H1 (cell line): ENCODE measurements at regions not wholly inside any gene's neighbourhood (a gene's known extent, or its start where the extent isn't known, plus 50 kb on each side); places are given as distances from the start of the nearest gene placed in this dataset.

ENCODE experiments used
- CTCF ChIA-PET: fragments of 300-600 bp; sonication (Branson Sonifier 250); formaldehyde crosslinking; loops from one replicate; lab custom pipeline; 2021; ENCODE audit not compliant: partially characterized antibody; lab: Charles Lee
- POLR2A ChIA-PET: fragments of 300-600 bp; sonication (Branson Sonifier 250); formaldehyde crosslinking; loops from one replicate; lab custom pipeline; 2021; ENCODE audit warnings: inconsistent platforms; ENCODE audit not compliant: partially characterized antibody; lab: Charles Lee
- DNase-seq, 2 experiments: peaks; one replicate each; pipeline versions ENCODE4 v3.0.0 to v3.0.0-alpha.2; 2010 to 2022; ENCODE audit warnings: low spot score in 2 of 2, low read depth in 1 of 2, mixed read lengths in 1 of 2
- FAIRE-seq: peaks from 2 replicates; lab custom pipeline; 2011; peaks lifted over from hg19 to GRCh38; lab: Jason Lieb, UNC
- H2AFZ ChIP-seq: 2 replicates; pipeline ENCODE4 v1.8.1; 2012; ENCODE audit warnings: low read length, inconsistent platforms
- H2AK5ac ChIP-seq: 2 replicates; pipeline ENCODE4 v1.6.1; 2013; ENCODE audit warnings: low read depth, low read length
- H2BK120ac ChIP-seq: replicated peaks from 2 replicates; pipeline ENCODE3; 2013; ENCODE audit warnings: low read depth, low read length, inconsistent platforms
- H2BK12ac ChIP-seq: 2 replicates; pipeline ENCODE4 v1.6.1; 2013; ENCODE audit warnings: low read depth, low read length
- H2BK15ac ChIP-seq: 2 replicates; pipeline ENCODE4 v1.6.1; 2013; ENCODE audit warnings: low read length
- H2BK20ac ChIP-seq: 2 replicates; pipeline ENCODE4 v1.6.1; 2013; ENCODE audit warnings: low read length
- H2BK5ac ChIP-seq: 2 replicates; pipeline ENCODE4 v1.6.1; 2013; ENCODE audit warnings: low read depth, low read length
- H3K14ac ChIP-seq: 2 replicates; pipeline ENCODE4 v1.6.1; 2013; ENCODE audit warnings: inconsistent platforms; ENCODE audit not compliant: insufficient read length
- H3K18ac ChIP-seq: 2 replicates; pipeline ENCODE4 v1.6.1; 2013; ENCODE audit warnings: low read length; ENCODE audit errors: extremely low read depth
- H3K23ac ChIP-seq: 2 replicates; pipeline ENCODE4 v1.6.1; 2013; ENCODE audit warnings: inconsistent platforms; ENCODE audit not compliant: insufficient read length
- H3K23me2 ChIP-seq: 2 replicates; pipeline ENCODE4 v1.6.1; 2013; ENCODE audit warnings: low read depth, low read length
- H3K27ac ChIP-seq: 2 replicates; pipeline ENCODE4 v1.6.1; 2011; ENCODE audit warnings: low read depth, low read length, inconsistent platforms
- H3K27me3 ChIP-seq, 4 experiments: replicated peaks in 1 of 4; 1 replicate in 1 of 4; 2 replicates in 3 of 4; pipeline versions ENCODE4 v1.6.1 to v1.8.1; 2011 to 2013; ENCODE audit warnings: low read length in 3 of 4, mild to moderate bottlenecking in 3 of 4, inconsistent platforms in 2 of 4, mixed read lengths in 2 of 4, moderate library complexity in 1 of 4; ENCODE audit not compliant: control insufficient read depth in 3 of 4, insufficient read depth in 3 of 4; ENCODE audit errors: extremely low read depth in 1 of 4
- H3K36me3 ChIP-seq, 4 experiments: 2 replicates each; pipeline versions ENCODE4 v1.6.1 to v1.8.1; 2011 to 2013; ENCODE audit warnings: mild to moderate bottlenecking in 4 of 4, low read length in 3 of 4, moderate library complexity in 2 of 4, control low read depth in 1 of 4, inconsistent platforms in 1 of 4; ENCODE audit not compliant: insufficient read depth in 4 of 4, control insufficient read depth in 2 of 4
- H3K4ac ChIP-seq: replicated peaks from 2 replicates; pipeline ENCODE3; 2013; ENCODE audit warnings: low read length, low read depth, mixed read lengths, inconsistent platforms; ENCODE audit not compliant: insufficient read length
- H3K4me1 ChIP-seq, 4 experiments: replicated peaks in 1 of 4; 1 replicate in 1 of 4; 2 replicates in 3 of 4; pipeline versions ENCODE4 v1.6.1 to v1.8.1; 2011 to 2013; ENCODE audit warnings: low read length in 3 of 4, inconsistent platforms in 2 of 4, mixed read lengths in 1 of 4; ENCODE audit not compliant: insufficient read depth in 4 of 4, control insufficient read depth in 3 of 4
- H3K4me2 ChIP-seq, 2 experiments: 2 replicates each; pipeline versions ENCODE4 v1.6.1 to v1.8.1; 2011 to 2013; ENCODE audit warnings: low read depth in 2 of 2, low read length in 2 of 2, control low read depth in 1 of 2, inconsistent platforms in 1 of 2, mild to moderate bottlenecking in 1 of 2; ENCODE audit not compliant: insufficient read depth in 1 of 2
- H3K4me3 ChIP-seq, 4 experiments: fragments of 200-600, 300-600 bp in 1 of 4; sonication (generic), shearing (Covaris generic), sonication (Bioruptor Twin) in 1 of 4; 2 replicates each; pipeline versions ENCODE4 v1.5.1 to v1.8.1; 2011 to 2016; ENCODE audit warnings: low read length in 4 of 4, low read depth in 3 of 4, control low read depth in 2 of 4, inconsistent platforms in 2 of 4, mild to moderate bottlenecking in 2 of 4, mixed read lengths in 1 of 4, moderate library complexity in 1 of 4; ENCODE audit not compliant: insufficient read depth in 2 of 4; ENCODE audit errors: extremely low read depth in 1 of 4
- H3K56ac ChIP-seq: replicated peaks from 2 replicates; pipeline ENCODE3; 2013; ENCODE audit warnings: low read depth, mild to moderate bottlenecking, mixed read lengths, low read length, inconsistent platforms; ENCODE audit not compliant: insufficient read length
- H3K79me1 ChIP-seq: 2 replicates; pipeline ENCODE4 v1.6.1; 2013; ENCODE audit warnings: low read depth, low read length, control low read depth
- H3K79me2 ChIP-seq, 2 experiments: 2 replicates each; pipeline versions ENCODE4 v1.6.1 to v1.8.1; 2012 to 2013; ENCODE audit warnings: low read length in 2 of 2, mild to moderate bottlenecking in 2 of 2, inconsistent platforms in 1 of 2; ENCODE audit not compliant: insufficient read depth in 2 of 2, control insufficient read depth in 1 of 2
- H3K9ac ChIP-seq, 4 experiments: replicated peaks in 1 of 4; 1 replicate in 1 of 4; 2 replicates in 3 of 4; pipeline versions ENCODE4 v1.6.1 to v1.8.1; 2011 to 2013; ENCODE audit warnings: low read depth in 3 of 4, low read length in 3 of 4, control low read depth in 2 of 4, mild to moderate bottlenecking in 2 of 4, moderate library complexity in 2 of 4, inconsistent platforms in 1 of 4; ENCODE audit errors: extremely low read depth in 1 of 4
- H3K9me3 ChIP-seq, 2 experiments: 2 replicates each; pipeline versions ENCODE4 v1.6.1 to v1.8.1; 2012 to 2013; ENCODE audit warnings: mild to moderate bottlenecking in 2 of 2, moderate library complexity in 2 of 2, control low read depth in 1 of 2, inconsistent platforms in 1 of 2, low read depth in 1 of 2, low read length in 1 of 2, mixed read lengths in 1 of 2; ENCODE audit not compliant: insufficient read depth in 2 of 2
- H4K20me1 ChIP-seq, 2 experiments: replicated peaks in 1 of 2; 2 replicates each; pipeline versions ENCODE3 to v1.8.1; 2011 to 2013; ENCODE audit warnings: inconsistent platforms in 2 of 2, low read length in 2 of 2, mild to moderate bottlenecking in 1 of 2; ENCODE audit not compliant: insufficient read depth in 2 of 2, control insufficient read depth in 1 of 2
- H4K5ac ChIP-seq: 2 replicates; pipeline ENCODE4 v1.6.1; 2013; ENCODE audit warnings: low read length, low read depth, mixed read lengths, inconsistent platforms; ENCODE audit not compliant: insufficient read length
- H4K8ac ChIP-seq: 2 replicates; pipeline ENCODE4 v1.8.0; 2013; ENCODE audit warnings: mild to moderate bottlenecking, moderate library complexity, low read length, inconsistent platforms; ENCODE audit not compliant: insufficient read depth; ENCODE audit errors: extremely low read depth
- H4K91ac ChIP-seq: replicated peaks from 2 replicates; pipeline ENCODE3; 2013; ENCODE audit warnings: low read length, mixed read lengths, inconsistent platforms; ENCODE audit not compliant: insufficient read length
- TEAD4 ChIP-seq: IDR thresholded peaks from 2 replicates; pipeline ENCODE4 v1.6.1; 2012; ENCODE audit warnings: low read depth, low read length, inconsistent platforms, mixed read lengths
- WGBS, 2 experiments: shearing (Covaris generic) in 1 of 2; methylation state at CpG; one replicate each; pipeline versions ENCODE4 v1.1.6 to v1.1.7; 2013 to 2015; ENCODE audit warnings: low lambda C conversion rate in 2 of 2, mixed read lengths in 2 of 2, inconsistent platforms in 1 of 2, low coverage in 1 of 2, missing lambda C conversion rate in 1 of 2; ENCODE audit not compliant: insufficient replicate concordance in 2 of 2, insufficient coverage in 1 of 2, insufficient read length in 1 of 2; ENCODE audit errors: extremely low coverage in 1 of 2, missing lambda C conversion rate in 1 of 2; 5-methylcytosine and 5-hydroxymethylcytosine counted together

DNA sequence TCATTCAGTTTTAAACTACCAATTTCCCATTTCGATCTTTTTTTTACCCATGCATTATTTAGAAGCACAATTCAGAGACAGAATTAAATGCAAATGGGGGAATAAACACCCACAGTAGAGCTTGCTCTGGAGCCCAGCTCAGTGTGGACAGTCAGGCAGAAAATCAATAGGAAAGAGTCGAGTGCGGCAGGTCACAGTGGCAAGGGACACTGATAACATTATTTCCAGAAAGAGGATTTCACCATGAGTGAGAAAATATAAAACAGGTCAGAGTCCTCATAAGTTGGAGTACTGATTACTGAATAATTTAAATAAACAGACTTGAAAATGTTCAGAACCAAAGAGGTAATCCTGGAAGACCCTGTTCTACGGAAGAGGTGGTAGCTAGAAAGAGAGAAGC, 532.5 kb downstream of the CCSER2 start:
- no peak overlapping the region for H3K4me2 ChIP-seq
- no peak for FAIRE-seq

More for the DNA sequence above, 532.5 kb downstream of the CCSER2 start:
- Histone ChIP-seq H3K79me1 (no peaks in the 10 kb centered on the region), H3K4me3 (no peak overlapping the region), H3K4me1 (peaks cover 0 to 5% (median 2%) of the 10 kb centered on the region in 4 experiments; a peak in 3 of 7 replicates), H3K27me3 (no peaks in the 10 kb centered on the region), H3K36me3 (no peaks in the 10 kb centered on the region)
- TF ChIP-seq TEAD4, result no peak
- TF ChIP-seq, all 59 proteins: peak for 0
- Histone ChIP-seq H3K23ac (no peak overlapping the region), H3K9ac (no peak overlapping the region), H2AFZ (no peak overlapping the region), H3K14ac (no peak overlapping the region), H2BK12ac (no peak overlapping the region), H3K23me2 (no peaks in the 10 kb centered on the region), H2BK5ac (no peak overlapping the region), H4K8ac (no peak overlapping the region), H3K18ac (no peak overlapping the region), H4K91ac (no peak overlapping the region), H3K27ac (no peak overlapping the region), H2BK120ac (no peak overlapping the region), H2BK20ac (no peak overlapping the region), H3K79me2 (no peaks in the 10 kb centered on the region), H2BK15ac (no peak overlapping the region), H3K9me3 (no peaks in the 10 kb centered on the region), H3K4ac (no peak overlapping the region), H4K5ac (no peak overlapping the region), H2AK5ac (no peak overlapping the region), H4K20me1 (no peaks in the 10 kb centered on the region), H3K56ac (no peak overlapping the region)
- DNase-seq, result no peak
- ChIA-PET POLR2A (no interaction called here), CTCF (no interaction called here)
- WGBS, 2 experiments, result 95% methylated on average over 4 of the region's 4 CpGs; no CpG with 5 or more reads in 1 of the 2 experiments
